Left lung (tissue), 4 donors: ENCODE measurements at regions not wholly inside any gene's neighbourhood (a gene's known extent, or its start where the extent isn't known, plus 50 kb on each side); places are given as distances from the start of the nearest gene placed in this dataset.

ENCODE experiments used
- ATAC-seq: fragments of 200-7000 bp; cut with Tn5 transposase; one replicate; pipeline ENCODE4 v1.9.1; 2020; ENCODE audit warnings: moderate library complexity
- DNase-seq, 4 donors: peaks; one replicate each; pipeline ENCODE4 v3.0.0-alpha.2; 2013 to 2020
- H3K27ac ChIP-seq, 2 donors: fragments of 200-600 bp; sonication (generic) in 1 of 2; one replicate each; pipeline versions ENCODE4 v1.5.0 to v1.8.0; 2020 to 2021
- H3K27me3 ChIP-seq, 2 donors: fragments of 200-600 bp; sonication (generic) in 1 of 2; one replicate each; pipeline versions ENCODE4 v1.5.0 to v1.8.0; 2020 to 2021
- H3K36me3 ChIP-seq, 2 donors: fragments of 200-600 bp; sonication (generic) in 1 of 2; one replicate each; pipeline versions ENCODE4 v1.5.0 to v1.8.0; 2020 to 2021
- H3K4me1 ChIP-seq, 2 donors: fragments of 200-600 bp; one replicate each; pipeline ENCODE4 v1.8.0; 2021
- H3K4me3 ChIP-seq, 2 donors: fragments of 200-600 bp; sonication (generic) in 1 of 2; one replicate each; pipeline versions ENCODE4 v1.5.0 to v1.8.0; 2020 to 2021; ENCODE audit warnings: mild to moderate bottlenecking in 1 of 2
- H3K9me3 ChIP-seq, 2 donors: fragments of 200-600 bp; sonication (generic) in 1 of 2; one replicate each; pipeline versions ENCODE4 v1.5.0 to v1.8.0; 2020 to 2021
- intact Hi-C, 2 donors: fragments of 100-400 bp; cut with DNase I; formaldehyde crosslinking; loops; one replicate each; pipeline versions ENCODE4 v1.11.2 to v1.14.2; 2022
- TF ChIP-seq, protein P1 (sequence below), 2 donors: fragments of 200-600 bp; sonication (generic) in 1 of 2; IDR thresholded peaks; one replicate each; pipeline versions ENCODE4 v1.5.0 to v1.8.0; 2021; ENCODE audit warnings: antibody characterized with exemption in 2 of 2
- donor health status: DM: no; HTN: yes; CAD: no.
- donor health status: DM: no; HTN: no; CAD: no.

DNA sequence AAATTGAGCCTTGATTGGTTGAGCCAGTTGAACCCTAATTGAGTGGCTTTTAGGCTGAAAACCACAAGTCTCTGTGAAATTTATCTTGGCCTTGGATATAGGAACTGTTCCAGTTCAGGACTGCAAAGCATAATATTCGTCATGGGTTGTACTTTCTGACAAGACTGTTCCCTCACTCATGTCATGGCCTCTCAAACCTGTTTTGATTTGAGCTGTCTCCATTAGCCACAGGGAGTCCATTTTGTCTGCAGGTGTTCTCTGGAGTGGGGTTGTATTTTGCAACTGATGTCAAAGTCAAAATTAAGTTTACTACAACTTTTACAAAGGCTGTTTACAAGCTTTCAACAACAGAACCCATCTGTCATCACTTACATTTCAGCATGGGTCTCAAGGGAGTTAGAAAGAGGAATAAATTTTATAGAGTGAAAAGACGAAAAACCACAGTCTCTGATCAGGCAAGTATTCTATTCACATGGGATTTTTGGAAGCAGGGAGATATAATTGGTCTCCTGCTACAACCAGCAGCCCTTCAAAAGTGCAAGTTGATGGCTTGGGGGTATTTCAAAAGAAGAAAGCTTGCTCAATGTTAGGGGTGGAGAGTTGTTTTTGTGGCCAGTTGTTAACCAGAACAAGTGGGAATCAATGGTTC is 1716.3 kb downstream of the C4orf33 start:
- Histone ChIP-seq H3K4me1 (no peaks in the 10 kb centered on the region), H3K27ac (no peak overlapping the region), H3K27me3 (no peaks in the 10 kb centered on the region), H3K9me3 (no peaks in the 10 kb centered on the region), H3K36me3 (no peaks in the 10 kb centered on the region), H3K4me3 (no peak overlapping the region)
- intact Hi-C loops, result no loop called here
- ATAC-seq, result no peak
- TF ChIP-seq, protein P1, sequence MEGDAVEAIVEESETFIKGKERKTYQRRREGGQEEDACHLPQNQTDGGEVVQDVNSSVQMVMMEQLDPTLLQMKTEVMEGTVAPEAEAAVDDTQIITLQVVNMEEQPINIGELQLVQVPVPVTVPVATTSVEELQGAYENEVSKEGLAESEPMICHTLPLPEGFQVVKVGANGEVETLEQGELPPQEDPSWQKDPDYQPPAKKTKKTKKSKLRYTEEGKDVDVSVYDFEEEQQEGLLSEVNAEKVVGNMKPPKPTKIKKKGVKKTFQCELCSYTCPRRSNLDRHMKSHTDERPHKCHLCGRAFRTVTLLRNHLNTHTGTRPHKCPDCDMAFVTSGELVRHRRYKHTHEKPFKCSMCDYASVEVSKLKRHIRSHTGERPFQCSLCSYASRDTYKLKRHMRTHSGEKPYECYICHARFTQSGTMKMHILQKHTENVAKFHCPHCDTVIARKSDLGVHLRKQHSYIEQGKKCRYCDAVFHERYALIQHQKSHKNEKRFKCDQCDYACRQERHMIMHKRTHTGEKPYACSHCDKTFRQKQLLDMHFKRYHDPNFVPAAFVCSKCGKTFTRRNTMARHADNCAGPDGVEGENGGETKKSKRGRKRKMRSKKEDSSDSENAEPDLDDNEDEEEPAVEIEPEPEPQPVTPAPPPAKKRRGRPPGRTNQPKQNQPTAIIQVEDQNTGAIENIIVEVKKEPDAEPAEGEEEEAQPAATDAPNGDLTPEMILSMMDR (IDR thresholded peaks at IDR 0.05), result no peak
- DNase-seq, result no peak

DNA sequence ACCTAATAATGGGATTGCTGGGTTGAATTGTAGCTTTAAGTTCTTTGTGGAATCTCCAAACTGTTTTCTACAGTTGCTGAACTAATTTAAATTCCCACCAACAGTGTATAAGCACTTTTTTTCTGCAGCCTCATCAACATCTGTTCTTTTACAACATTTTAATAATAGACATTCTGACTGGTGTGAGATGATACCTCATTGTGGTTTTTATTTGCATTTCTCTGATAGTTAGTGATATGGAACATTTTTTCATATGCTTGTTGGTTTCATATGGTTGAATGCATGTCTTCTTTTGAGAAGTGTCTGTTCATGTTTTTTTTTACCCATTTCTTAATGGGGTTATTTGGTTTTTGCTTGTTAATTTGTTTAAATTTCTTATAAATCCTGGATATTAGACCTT is 1718.9 kb downstream of the C4orf33 start:
- H3K36me3 ChIP-seq, result no peaks in the 10 kb centered on the region
- H3K27me3 ChIP-seq, result no peaks in the 10 kb centered on the region
- no peaks in the 10 kb centered on the region for H3K4me1 ChIP-seq
- no peaks in the 10 kb centered on the region for H3K9me3 ChIP-seq
- ATAC-seq (no peak), DNase-seq (no peak)
- intact Hi-C loops, result no loop called here
- TF ChIP-seq, protein P1 (IDR thresholded peaks at IDR 0.05), result no peak
- no peak overlapping the region for H3K4me3 ChIP-seq
- H3K27ac ChIP-seq, result no peak overlapping the region

DNA sequence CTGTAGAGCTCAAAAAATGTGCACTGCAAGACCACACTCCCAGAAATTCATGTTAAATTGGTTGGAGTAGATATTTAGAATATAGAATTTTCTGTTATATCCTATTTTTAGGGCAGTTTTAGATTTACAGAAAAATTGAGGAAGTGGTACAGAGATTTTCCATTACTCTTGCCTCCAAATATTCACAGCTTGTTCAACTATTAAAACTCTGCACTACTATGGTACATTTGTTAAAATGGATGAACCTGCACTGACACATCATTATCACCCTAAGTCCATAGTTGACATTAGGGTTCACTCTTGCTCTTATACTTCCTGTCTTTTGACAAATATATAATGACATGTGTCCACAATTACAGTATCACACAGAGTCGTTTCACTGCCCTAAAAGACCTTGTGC is 1724.5 kb downstream of the C4orf33 start:
- no peaks in the 10 kb centered on the region for H3K4me1 ChIP-seq
- intact Hi-C loops, result no loop called here
- no peak for DNase-seq
- H3K27me3 ChIP-seq, result no peaks in the 10 kb centered on the region
- no peak overlapping the region for H3K27ac ChIP-seq
- H3K4me3 ChIP-seq, result no peak overlapping the region
- no peaks in the 10 kb centered on the region for H3K9me3 ChIP-seq
- TF ChIP-seq, protein P1 (IDR thresholded peaks at IDR 0.05), result no peak
- H3K36me3 ChIP-seq, result no peaks in the 10 kb centered on the region
- no peak for ATAC-seq

DNA sequence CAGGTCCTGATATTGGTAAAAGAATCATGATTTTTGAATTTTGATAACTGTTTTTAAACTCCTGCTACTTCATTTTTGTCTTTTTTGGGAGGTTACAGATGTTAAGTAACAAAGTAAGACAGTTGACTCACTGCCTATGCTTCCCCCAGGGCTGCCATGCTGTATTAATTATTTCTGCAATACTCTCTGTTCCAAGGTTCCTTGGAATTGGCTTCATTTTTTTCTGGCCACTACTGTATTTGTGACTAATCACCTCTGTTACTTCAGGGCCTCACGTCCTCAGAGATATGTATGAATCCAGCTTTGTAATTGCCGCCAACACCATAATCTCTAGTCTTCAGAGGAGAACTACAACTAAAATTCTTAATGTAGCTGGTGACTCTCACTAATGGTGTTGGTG is 1729.3 kb downstream of the C4orf33 start:
- TF ChIP-seq, protein P1 (IDR thresholded peaks at IDR 0.05), result no peak
- DNase-seq, result no peak
- Histone ChIP-seq H3K27ac (no peak overlapping the region), H3K9me3 (no peaks in the 10 kb centered on the region), H3K36me3 (no peaks in the 10 kb centered on the region), H3K27me3 (no peaks in the 10 kb centered on the region), H3K4me1 (no peaks in the 10 kb centered on the region), H3K4me3 (no peak overlapping the region)
- ATAC-seq, result no peak
- intact Hi-C loops, result no loop called here

DNA sequence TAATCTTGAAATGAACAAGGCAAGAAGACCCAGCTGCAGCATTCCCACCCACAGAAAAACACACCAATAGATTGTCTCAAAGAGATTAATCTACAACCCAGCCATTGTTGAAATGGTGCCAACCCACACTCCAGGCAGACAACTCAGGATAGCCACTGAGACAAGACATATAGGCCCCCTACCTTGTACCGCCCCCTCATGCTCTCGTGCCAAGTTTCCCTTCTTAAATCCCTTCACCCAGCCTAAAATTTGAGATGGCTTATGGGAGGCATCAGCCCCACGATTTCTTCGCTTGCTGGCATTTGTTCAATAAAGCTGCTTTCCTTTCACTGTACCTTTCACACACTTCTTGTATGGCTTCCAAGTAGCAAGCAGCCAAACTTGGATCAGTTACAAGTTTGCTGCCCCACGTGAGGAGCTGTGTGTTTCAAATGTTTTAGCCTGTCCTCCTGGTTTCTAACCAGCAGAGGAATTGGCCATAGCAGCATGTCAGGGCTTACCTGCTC is 1754.1 kb downstream of the C4orf33 start:
- Histone ChIP-seq H3K4me3 (no peak overlapping the region), H3K27me3 (no peaks in the 10 kb centered on the region), H3K9me3 (peaks cover 0 to 4% of the 10 kb centered on the region in 2 donors), H3K4me1 (no peaks in the 10 kb centered on the region), H3K27ac (no peak overlapping the region), H3K36me3 (no peaks in the 10 kb centered on the region)
- intact Hi-C loops, result no loop called here
- TF ChIP-seq, protein P1 (IDR thresholded peaks at IDR 0.05), result no peak
- ATAC-seq, result no peak
- peak in 1 of 4 donors; percentile 3 for DNase-seq
